K562 (cell line): ENCODE measurements at regions not wholly inside any gene's neighbourhood (a gene's known extent, or its start where the extent isn't known, plus 50 kb on each side); places are given as distances from the start of the nearest gene placed in this dataset.

Source experiments
- JUN ChIP-seq, 2 experiments: sonication (generic) in 1 of 2; formaldehyde crosslinking in 1 of 2; IDR thresholded peaks; 2 replicates each; pipeline versions ENCODE4 v1.6.1 to v1.8.0; 2012 to 2022; ENCODE audit warnings: borderline replicate concordance in 2 of 2, mild to moderate bottlenecking in 2 of 2, improper control_type of control experiment in 1 of 2, low read depth in 1 of 2, low read length in 1 of 2, missing genetic modification reagents in 1 of 2
- KDM1A ChIP-seq, 2 experiments: fragments of 450-650 bp; IDR thresholded peaks; 2 replicates each; pipeline ENCODE4 v1.6.1; 2016; ENCODE audit warnings: mild to moderate bottlenecking in 2 of 2
- MBD2 ChIP-seq: sonication (generic); IDR thresholded peaks from 2 replicates; pipeline ENCODE4 v1.6.1; 2016; ENCODE audit warnings: low read depth, borderline replicate concordance
- PTBP1 ChIP-seq: fragments of 200-400 bp; formaldehyde crosslinking; IDR thresholded peaks from 2 replicates; pipeline ENCODE4 v1.6.1; 2017; ENCODE audit warnings: low read depth, low read length
- SAFB2 ChIP-seq: fragments of 200-400 bp; formaldehyde crosslinking; IDR thresholded peaks from 2 replicates; pipeline ENCODE4 v1.6.1; 2018; ENCODE audit warnings: borderline replicate concordance, low read length, low read depth, moderate library complexity; ENCODE audit not compliant: severe bottlenecking
- SETDB1 ChIP-seq: IDR thresholded peaks from one replicate; pipeline ENCODE4 v1.6.1; 2012; ENCODE audit warnings: low read length, control low read depth, inconsistent platforms
- ZNF41 ChIP-seq: fragments of 250-450 bp; sonication (Bioruptor Pico); conservative IDR thresholded peaks from 2 replicates; pipeline ENCODE4 v1.4.0; 2020; ENCODE audit warnings: mild to moderate bottlenecking
- TF ChIP-seq, protein P1 (sequence below): sonication (generic); formaldehyde crosslinking; IDR thresholded peaks from 2 replicates; pipeline ENCODE4 v1.8.1; 2023; ENCODE audit warnings: mild to moderate bottlenecking, missing genetic modification reagents, moderate library complexity
- TF ChIP-seq, protein P2 (sequence below): fragments of 450-650 bp; IDR thresholded peaks from 2 replicates; pipeline ENCODE4 v1.6.1; 2016; ENCODE audit warnings: low read depth, mild to moderate bottlenecking, moderate library complexity

DNA sequence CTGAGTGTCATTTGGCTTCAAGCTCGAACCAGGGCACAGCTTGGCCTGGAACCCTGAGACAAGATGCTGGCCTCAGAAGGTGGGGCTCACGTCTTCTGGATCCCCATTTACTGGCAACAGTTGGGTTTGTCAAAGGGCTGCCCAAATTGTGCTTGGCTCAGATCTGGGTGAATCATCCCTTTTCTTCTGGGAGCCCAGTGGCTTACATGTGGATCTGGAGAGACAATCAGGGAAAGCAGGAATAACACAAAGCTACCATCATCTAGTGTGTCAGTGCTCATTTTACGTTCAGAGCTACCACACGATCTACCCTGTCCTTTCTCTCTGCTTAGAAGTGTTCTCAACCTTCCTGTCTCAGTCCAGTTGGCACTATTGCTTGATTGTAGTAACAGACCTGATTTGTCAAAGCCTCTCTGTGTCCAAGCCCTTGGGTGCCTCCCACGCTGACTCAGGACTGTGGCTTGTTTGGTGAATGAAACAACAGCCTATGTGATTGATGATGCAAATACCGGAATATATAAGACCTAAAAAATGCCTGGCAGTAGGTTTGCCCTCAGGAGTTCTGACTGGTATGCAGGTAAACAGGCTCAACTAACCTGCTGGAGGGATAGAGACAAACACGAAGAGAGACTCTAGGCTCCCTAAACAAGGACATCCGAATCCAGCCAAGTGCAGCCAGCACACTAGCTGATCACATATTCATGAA lies 974.3 kb downstream of the VRK1 start (continued):
- TF ChIP-seq, protein P1, sequence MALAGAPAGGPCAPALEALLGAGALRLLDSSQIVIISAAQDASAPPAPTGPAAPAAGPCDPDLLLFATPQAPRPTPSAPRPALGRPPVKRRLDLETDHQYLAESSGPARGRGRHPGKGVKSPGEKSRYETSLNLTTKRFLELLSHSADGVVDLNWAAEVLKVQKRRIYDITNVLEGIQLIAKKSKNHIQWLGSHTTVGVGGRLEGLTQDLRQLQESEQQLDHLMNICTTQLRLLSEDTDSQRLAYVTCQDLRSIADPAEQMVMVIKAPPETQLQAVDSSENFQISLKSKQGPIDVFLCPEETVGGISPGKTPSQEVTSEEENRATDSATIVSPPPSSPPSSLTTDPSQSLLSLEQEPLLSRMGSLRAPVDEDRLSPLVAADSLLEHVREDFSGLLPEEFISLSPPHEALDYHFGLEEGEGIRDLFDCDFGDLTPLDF (CRISPR knock-in tag) = no peak
- TF ChIP-seq PTBP1 (no peak), SETDB1 (no peak), KDM1A (IDR thresholded peaks at IDR 0.05) (no peak), ZNF41 (CRISPR knock-in tag) (no peak), JUN (IDR thresholded peaks at IDR 0.05; ENCODE audit: borderline replicate concordance, low read depth, low read length) (no peak), JUN (CRISPR knock-in tag; IDR thresholded peaks at IDR 0.05; ENCODE audit: borderline replicate concordance) (no peak), SAFB2 (no peak), MBD2 (no peak)
- TF ChIP-seq, protein P2, sequence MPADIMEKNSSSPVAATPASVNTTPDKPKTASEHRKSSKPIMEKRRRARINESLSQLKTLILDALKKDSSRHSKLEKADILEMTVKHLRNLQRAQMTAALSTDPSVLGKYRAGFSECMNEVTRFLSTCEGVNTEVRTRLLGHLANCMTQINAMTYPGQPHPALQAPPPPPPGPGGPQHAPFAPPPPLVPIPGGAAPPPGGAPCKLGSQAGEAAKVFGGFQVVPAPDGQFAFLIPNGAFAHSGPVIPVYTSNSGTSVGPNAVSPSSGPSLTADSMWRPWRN = no peak
